ENCODE measurements at regions not wholly inside any gene's neighbourhood (a gene's known extent, or its start where the extent isn't known, plus 50 kb on each side); places are given as distances from the start of the nearest gene placed in this dataset.

DNA sequence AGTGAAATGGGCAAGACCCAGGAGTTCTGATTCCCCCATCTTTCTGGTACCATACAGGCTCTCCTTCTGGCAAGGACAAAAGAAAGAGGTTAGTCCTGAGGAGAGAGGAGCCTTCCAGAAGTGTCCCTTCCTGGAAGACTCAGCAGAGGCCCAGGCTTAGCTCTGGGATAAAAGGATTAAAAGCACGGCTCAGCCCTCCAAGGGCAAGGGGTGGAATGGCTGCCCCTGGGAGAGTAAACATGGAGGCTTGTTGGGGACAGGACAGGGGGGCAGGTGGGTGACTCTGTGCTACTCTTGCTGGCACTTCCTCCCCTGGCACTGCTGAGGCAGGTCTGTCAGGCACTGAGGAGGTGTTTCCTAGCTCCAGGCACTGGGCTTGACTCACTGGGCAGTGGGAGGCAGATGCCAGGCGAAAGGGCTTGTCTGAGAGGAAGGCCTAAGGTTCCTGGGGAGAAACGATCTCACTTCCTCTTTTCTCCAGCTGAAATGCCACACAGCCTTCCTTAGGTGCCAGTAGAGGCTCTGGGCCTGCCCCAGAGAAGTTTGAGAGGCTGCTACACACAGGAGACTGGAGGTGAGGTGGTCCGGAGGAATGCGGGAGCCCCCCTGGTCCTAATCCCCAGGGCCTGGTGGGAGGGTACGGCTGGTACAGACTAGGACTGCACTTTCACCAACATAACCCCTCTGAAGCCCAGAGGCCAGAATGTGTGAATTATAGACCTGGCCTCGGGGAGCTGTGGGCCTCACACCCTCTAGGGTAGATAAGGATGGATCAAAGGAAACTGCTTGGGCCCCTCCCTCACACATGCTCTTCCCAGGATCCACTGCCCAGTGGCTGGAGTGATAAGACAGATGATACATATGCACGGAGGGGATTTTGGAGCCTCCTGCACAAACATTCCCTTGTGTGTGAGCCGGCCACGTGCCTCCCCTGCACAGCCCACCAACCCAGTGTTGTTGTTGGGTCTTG, 63.2 kb upstream of the PODXL start:
- no peak overlapping the region for H3K9ac ChIP-seq (ENCODE audit: low read depth, low read length, poor library complexity, severe bottlenecking)

DNA sequence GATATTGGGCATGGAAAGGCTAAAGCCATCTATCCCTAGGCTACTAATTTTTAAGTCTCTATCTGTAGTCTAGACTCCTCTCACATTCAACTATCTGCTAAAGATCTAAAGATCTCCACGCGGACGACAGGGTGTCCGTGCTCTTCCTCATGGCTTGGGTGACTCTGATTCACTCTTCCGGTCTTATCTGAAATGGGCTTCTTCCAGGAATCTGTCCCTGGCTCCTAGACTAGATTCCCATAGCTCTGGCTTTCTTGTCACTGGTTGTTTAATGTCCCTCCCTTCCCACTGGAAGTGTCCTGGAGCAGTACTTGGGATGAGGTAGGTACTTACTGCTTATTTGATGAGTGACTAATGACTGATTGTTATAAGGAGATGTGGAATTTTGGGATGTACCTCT, 62.0 kb upstream of the PODXL start:
- Histone ChIP-seq H3K27me3 (ENCODE audit: insufficient read depth, low read length, poor library complexity, severe bottlenecking) (no peaks in the 10 kb centered on the region), H3K79me2 (ENCODE audit: insufficient read depth, low read length) (no peaks in the 10 kb centered on the region), H3K9me2 (replicated peaks; ENCODE audit: low read depth, low read length) (no peaks in the 10 kb centered on the region), H2AFZ (ENCODE audit: low read length) (no peak overlapping the region), H3K4me1 (ENCODE audit: insufficient read depth, low read length, poor library complexity, severe bottlenecking) (no peaks in the 10 kb centered on the region), H3K4me3 (ENCODE audit: low read length, poor library complexity, severe bottlenecking) (no peak overlapping the region), H3K9ac (ENCODE audit: low read depth, low read length, poor library complexity, severe bottlenecking) (no peak overlapping the region), H3F3A (ENCODE audit: low read depth) (no peaks in the 10 kb centered on the region), H3K4me2 (ENCODE audit: low read depth, low read length, poor library complexity, severe bottlenecking) (no peak overlapping the region), H3K9me3 (ENCODE audit: insufficient read depth, low read depth, low read length) (no peaks in the 10 kb centered on the region), H4K20me1 (ENCODE audit: insufficient read depth, low read length, poor library complexity, severe bottlenecking) (no peaks in the 10 kb centered on the region), H3K36me3 (ENCODE audit: insufficient read depth, low read length) (no peaks in the 10 kb centered on the region)
- TF ChIP-seq, protein P1, sequence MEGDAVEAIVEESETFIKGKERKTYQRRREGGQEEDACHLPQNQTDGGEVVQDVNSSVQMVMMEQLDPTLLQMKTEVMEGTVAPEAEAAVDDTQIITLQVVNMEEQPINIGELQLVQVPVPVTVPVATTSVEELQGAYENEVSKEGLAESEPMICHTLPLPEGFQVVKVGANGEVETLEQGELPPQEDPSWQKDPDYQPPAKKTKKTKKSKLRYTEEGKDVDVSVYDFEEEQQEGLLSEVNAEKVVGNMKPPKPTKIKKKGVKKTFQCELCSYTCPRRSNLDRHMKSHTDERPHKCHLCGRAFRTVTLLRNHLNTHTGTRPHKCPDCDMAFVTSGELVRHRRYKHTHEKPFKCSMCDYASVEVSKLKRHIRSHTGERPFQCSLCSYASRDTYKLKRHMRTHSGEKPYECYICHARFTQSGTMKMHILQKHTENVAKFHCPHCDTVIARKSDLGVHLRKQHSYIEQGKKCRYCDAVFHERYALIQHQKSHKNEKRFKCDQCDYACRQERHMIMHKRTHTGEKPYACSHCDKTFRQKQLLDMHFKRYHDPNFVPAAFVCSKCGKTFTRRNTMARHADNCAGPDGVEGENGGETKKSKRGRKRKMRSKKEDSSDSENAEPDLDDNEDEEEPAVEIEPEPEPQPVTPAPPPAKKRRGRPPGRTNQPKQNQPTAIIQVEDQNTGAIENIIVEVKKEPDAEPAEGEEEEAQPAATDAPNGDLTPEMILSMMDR (conservative IDR thresholded peaks at IDR 0.05; ENCODE audit: low read length), result no peak
- no peak for TF ChIP-seq EZH2phosphoT487 (IDR thresholded peaks at IDR 0.05; ENCODE audit: borderline replicate concordance)

More for the DNA sequence above, 63.2 kb upstream of the PODXL start:
- Histone ChIP-seq H3K79me2 (ENCODE audit: insufficient read depth, low read length) (no peaks in the 10 kb centered on the region), H3K4me2 (ENCODE audit: low read depth, low read length, poor library complexity, severe bottlenecking) (no peak overlapping the region), H4K20me1 (ENCODE audit: insufficient read depth, low read length, poor library complexity, severe bottlenecking) (no peaks in the 10 kb centered on the region), H3K4me3 (ENCODE audit: low read length, poor library complexity, severe bottlenecking) (no peak overlapping the region), H3F3A (ENCODE audit: low read depth) (no peaks in the 10 kb centered on the region), H3K27me3 (ENCODE audit: insufficient read depth, low read length, poor library complexity, severe bottlenecking) (no peaks in the 10 kb centered on the region), H3K9me2 (replicated peaks; ENCODE audit: low read depth, low read length) (no peaks in the 10 kb centered on the region), H3K36me3 (ENCODE audit: insufficient read depth, low read length) (no peaks in the 10 kb centered on the region), H3K9me3 (ENCODE audit: insufficient read depth, low read depth, low read length) (no peaks in the 10 kb centered on the region), H2AFZ (ENCODE audit: low read length) (no peak overlapping the region; the same call in 1 of the 2 replicates), H3K4me1 (ENCODE audit: insufficient read depth, low read length, poor library complexity, severe bottlenecking) (no peaks in the 10 kb centered on the region)
- TF ChIP-seq, protein P1 (conservative IDR thresholded peaks at IDR 0.05; ENCODE audit: low read length), result no peak
- no peak for TF ChIP-seq EZH2phosphoT487 (IDR thresholded peaks at IDR 0.05; ENCODE audit: borderline replicate concordance)

DNA sequence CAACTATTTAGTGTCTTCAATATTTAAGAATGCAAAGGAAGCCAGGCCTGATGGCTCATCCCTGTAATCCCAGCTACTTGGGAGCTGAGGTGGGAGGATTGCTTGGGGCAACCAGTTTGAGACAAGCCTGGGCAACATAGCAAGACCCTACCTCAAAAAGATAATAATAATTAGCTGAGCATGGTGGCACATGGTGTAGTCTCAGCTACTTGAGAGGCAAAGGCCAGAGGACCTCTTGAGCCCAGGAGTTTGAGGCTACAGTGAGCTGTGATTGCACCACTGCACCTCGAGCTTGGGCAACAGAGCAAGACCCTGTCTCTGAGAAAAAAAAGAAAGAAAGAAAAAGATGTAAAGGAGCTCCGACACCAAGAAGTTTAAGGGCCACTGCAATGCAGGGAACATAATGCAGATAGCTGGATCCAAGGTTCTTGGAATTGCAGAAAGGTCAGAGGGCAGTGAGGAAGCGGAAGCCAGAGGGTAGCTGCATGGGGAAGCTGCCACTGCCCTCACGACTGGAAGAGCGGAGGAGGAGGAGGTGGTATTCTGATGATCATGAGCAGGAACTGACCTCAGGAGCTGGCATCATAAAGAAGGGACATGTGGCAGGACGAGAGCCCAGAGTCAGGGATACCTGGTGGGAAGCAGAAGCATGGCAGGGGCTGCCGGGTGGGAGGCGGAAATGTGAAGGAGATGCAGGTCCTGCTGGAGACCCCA, 60.2 kb upstream of the PODXL start:
- Histone ChIP-seq H3K36me3 (ENCODE audit: insufficient read depth, low read length) (no peaks in the 10 kb centered on the region), H3K9me3 (ENCODE audit: insufficient read depth, low read depth, low read length) (no peaks in the 10 kb centered on the region), H4K20me1 (ENCODE audit: insufficient read depth, low read length, poor library complexity, severe bottlenecking) (no peaks in the 10 kb centered on the region), H3K4me1 (ENCODE audit: insufficient read depth, low read length, poor library complexity, severe bottlenecking) (no peaks in the 10 kb centered on the region), H3K9me2 (replicated peaks; ENCODE audit: low read depth, low read length) (no peaks in the 10 kb centered on the region), H3F3A (ENCODE audit: low read depth) (no peaks in the 10 kb centered on the region), H2AFZ (ENCODE audit: low read length) (no peak overlapping the region), H3K4me3 (ENCODE audit: low read length, poor library complexity, severe bottlenecking) (no peak overlapping the region), H3K4me2 (ENCODE audit: low read depth, low read length, poor library complexity, severe bottlenecking) (no peak overlapping the region), H3K9ac (ENCODE audit: low read depth, low read length, poor library complexity, severe bottlenecking) (no peak overlapping the region), H3K27me3 (ENCODE audit: insufficient read depth, low read length, poor library complexity, severe bottlenecking) (no peaks in the 10 kb centered on the region), H3K79me2 (ENCODE audit: insufficient read depth, low read length) (no peaks in the 10 kb centered on the region)
- TF ChIP-seq EZH2phosphoT487 (IDR thresholded peaks at IDR 0.05; ENCODE audit: borderline replicate concordance), result no peak
- TF ChIP-seq, protein P1 (conservative IDR thresholded peaks at IDR 0.05; ENCODE audit: low read length), result no peak
